NB4 (cell line): ENCODE measurements at regions not wholly inside any gene's neighbourhood (a gene's known extent, or its start where the extent isn't known, plus 50 kb on each side); places are given as distances from the start of the nearest gene placed in this dataset.

Source experiments
- DNase-seq: peaks from one replicate; pipeline ENCODE4 v3.0.0; 2010; ENCODE audit warnings: low read depth
- H3K4me3 ChIP-seq: one replicate; pipeline ENCODE4 v1.5.1; 2011; ENCODE audit warnings: mild to moderate bottlenecking, low read depth, low read length, moderate library complexity
- CTCF ChIP-seq: IDR thresholded peaks from one replicate; pipeline ENCODE4 v1.5.1; 2012; ENCODE audit warnings: low read depth, low read length
- MAX ChIP-seq: IDR thresholded peaks from 2 replicates; pipeline ENCODE4 v1.6.1; 2011; ENCODE audit warnings: low read depth, low read length
- MYC ChIP-seq: IDR thresholded peaks from 2 replicates; pipeline ENCODE4 v1.6.1; 2011; ENCODE audit warnings: low read depth, low read length
- POLR2A ChIP-seq: IDR thresholded peaks from 2 replicates; pipeline ENCODE4 v1.6.1; 2011; ENCODE audit warnings: mild to moderate bottlenecking; ENCODE audit not compliant: insufficient read length; ENCODE audit errors: extremely low read depth

- TF ChIP-seq MYC (no peak), MAX (no peak), CTCF (no peak), POLR2A (no peak)
- no peak for DNase-seq
- no peak overlapping the region for H3K4me3 ChIP-seq
These were observed 516.7 kb downstream of the TXNL1 start for GRCh38 chr18:56121669-56122068.

GRCh38 chr18:56120782-56121181 is 517.6 kb downstream of the TXNL1 start:
- TF ChIP-seq MAX (no peak), POLR2A (no peak), CTCF (no peak), MYC (no peak)
- H3K4me3 ChIP-seq: no peak overlapping the region
- no peak for DNase-seq

GRCh38 chr18:56119681-56120080 is 518.7 kb downstream of the TXNL1 start:
- no peak for TF ChIP-seq CTCF
- H3K4me3 ChIP-seq: no peak overlapping the region
- DNase-seq: no peak

GRCh38 chr18:56118422-56118821 is 520.0 kb downstream of the TXNL1 start:
- no peak overlapping the region for H3K4me3 ChIP-seq
- no peak for DNase-seq
- TF ChIP-seq MAX (no peak), MYC (no peak), POLR2A (no peak), CTCF (no peak)

- no peak for TF ChIP-seq POLR2A
- no peak for TF ChIP-seq CTCF
- no peak for TF ChIP-seq MAX
- no peak for TF ChIP-seq MYC
- no peak for DNase-seq
These were observed 523.0 kb downstream of the TXNL1 start for GRCh38 chr18:56115071-56116015.

GRCh38 chr18:56112984-56113383 is 525.0 kb upstream of the TCF4 start:
- TF ChIP-seq CTCF (no peak), MYC (no peak), MAX (no peak), POLR2A (no peak)
- H3K4me3 ChIP-seq: no peak overlapping the region
- no peak for DNase-seq

More at GRCh38 chr18:56115071-56116015, 523.0 kb downstream of the TXNL1 start:
- no peak overlapping the region for H3K4me3 ChIP-seq
